Stimulated activated CD8-positive, alpha-beta memory T cell treated with anti-CD3 and anti-CD28 coated beads, Interleukin-15, amount 100 ng/mL, for 48 hours (primary cell): ENCODE measurements at regions not wholly inside any gene's neighbourhood (a gene's known extent, or its start where the extent isn't known, plus 50 kb on each side); places are given as distances from the start of the nearest gene placed in this dataset.

Experiments
- DNase-seq, 2 donors: peaks; one replicate each; pipeline ENCODE4 v3.0.0-alpha.2; 2020; ENCODE audit warnings: low read depth in 2 of 2

GRCh38 chr4:182133033-182133432, 110.2 kb upstream of the TENM3 start:
- DNase-seq = no peak

GRCh38 chr4:182134261-182134660, 108.9 kb upstream of the TENM3 start:
- no peak for DNase-seq

GRCh38 chr4:182136201-182136600, 107.0 kb upstream of the TENM3 start:
- no peak for DNase-seq

- DNase-seq = no peak
Observed at GRCh38 chr4:182137343-182137742, 105.9 kb upstream of the TENM3 start.

- DNase-seq = no peak
Observed at GRCh38 chr4:182139491-182139890, 103.7 kb upstream of the TENM3 start.

- DNase-seq = no peak
Observed at GRCh38 chr4:182140547-182140946, 102.7 kb upstream of the TENM3 start.

- no peak for DNase-seq
Observed at GRCh38 chr4:182141061-182141460, 102.1 kb upstream of the TENM3 start.

- DNase-seq = no peak
Observed at GRCh38 chr4:182142176-182143085, 100.8 kb upstream of the TENM3 start.

- DNase-seq = no peak
Observed at GRCh38 chr4:182143086-182143821, 99.9 kb upstream of the TENM3 start.

GRCh38 chr4:182143822-182144625, 99.2 kb upstream of the TENM3 start:
- no peak for DNase-seq

- no peak for DNase-seq
Observed at GRCh38 chr4:182144626-182145333, 98.4 kb upstream of the TENM3 start.

- no peak for DNase-seq
Observed at GRCh38 chr4:182145334-182145905, 97.8 kb upstream of the TENM3 start.

GRCh38 chr4:182147391-182147790, 95.8 kb upstream of the TENM3 start:
- no peak for DNase-seq

- no peak for DNase-seq
Observed at GRCh38 chr4:182150645-182151044, 92.6 kb upstream of the TENM3 start.

GRCh38 chr4:182155806-182156205, 87.4 kb upstream of the TENM3 start:
- no peak for DNase-seq

GRCh38 chr4:182163180-182163579, 80.0 kb upstream of the TENM3 start:
- DNase-seq = no peak

GRCh38 chr4:182169572-182169971, 73.6 kb upstream of the TENM3 start:
- no peak for DNase-seq

GRCh38 chr4:182169987-182170386, 73.2 kb upstream of the TENM3 start:
- DNase-seq = no peak

- DNase-seq = no peak
Observed at GRCh38 chr4:182170417-182170935, 72.7 kb upstream of the TENM3 start.

GRCh38 chr4:182174979-182175378, 68.2 kb upstream of the TENM3 start:
- no peak for DNase-seq
